Adipocyte (in vitro differentiated cells): ENCODE measurements at regions not wholly inside any gene's neighbourhood (a gene's known extent, or its start where the extent isn't known, plus 50 kb on each side); places are given as distances from the start of the nearest gene placed in this dataset.

ENCODE experiments used
- DNase-seq: peaks from one replicate; pipeline ENCODE4 v3.0.0-alpha.2; 2015; ENCODE audit warnings: low read depth
- H3K27me3 ChIP-seq: replicated peaks from 2 replicates; pipeline ENCODE4 v1.7.0; 2013; ENCODE audit warnings: mild to moderate bottlenecking, low read length, moderate library complexity; ENCODE audit not compliant: control insufficient read depth, insufficient read depth
- H3K36me3 ChIP-seq: 2 replicates; pipeline ENCODE4 v1.7.0; 2013; ENCODE audit warnings: low read length, mild to moderate bottlenecking, moderate library complexity; ENCODE audit not compliant: control insufficient read depth, insufficient read depth, severe bottlenecking
- H3K4me1 ChIP-seq: 2 replicates; pipeline ENCODE4 v1.7.0; 2013; ENCODE audit warnings: mild to moderate bottlenecking, low read length, moderate library complexity; ENCODE audit not compliant: control insufficient read depth, insufficient read depth
- H3K4me3 ChIP-seq: 2 replicates; pipeline ENCODE4 v1.7.0; 2013; ENCODE audit warnings: mild to moderate bottlenecking, low read length, moderate library complexity
- H3K9ac ChIP-seq: 2 replicates; pipeline ENCODE4 v1.7.0; 2013; ENCODE audit warnings: mild to moderate bottlenecking, low read length, moderate library complexity
- H3K9me3 ChIP-seq: 2 replicates; pipeline ENCODE4 v1.7.0; 2013; ENCODE audit warnings: mild to moderate bottlenecking, low read length, moderate library complexity; ENCODE audit not compliant: control insufficient read depth

GRCh38 chr2:220961143-220961860 is 610.8 kb downstream of the EPHA4 start:
- Histone ChIP-seq H3K4me1 (peaks cover 17% of the 10 kb centered on the region), H3K4me3 (no peak overlapping the region), H3K36me3 (no peaks in the 10 kb centered on the region), H3K9ac (no peak overlapping the region), H3K9me3 (no peaks in the 10 kb centered on the region), H3K27me3 (no peaks in the 10 kb centered on the region)
- peak; percentile 4 for DNase-seq

GRCh38 chr2:220962556-220962955 is 609.5 kb downstream of the EPHA4 start:
- H3K4me3 ChIP-seq = no peak overlapping the region
- H3K9ac ChIP-seq = no peak overlapping the region
- no peaks in the 10 kb centered on the region for H3K36me3 ChIP-seq
- peak; percentile 47 for DNase-seq
- no peaks in the 10 kb centered on the region for H3K27me3 ChIP-seq
- peaks cover 19% of the 10 kb centered on the region for H3K4me1 ChIP-seq
- H3K9me3 ChIP-seq = no peaks in the 10 kb centered on the region

GRCh38 chr2:220963076-220963475 is 609.0 kb downstream of the EPHA4 start:
- no peak overlapping the region for H3K4me3 ChIP-seq
- H3K9ac ChIP-seq = no peak overlapping the region
- H3K4me1 ChIP-seq = peaks cover 19% of the 10 kb centered on the region
- DNase-seq = no peak
- no peaks in the 10 kb centered on the region for H3K36me3 ChIP-seq
- no peaks in the 10 kb centered on the region for H3K9me3 ChIP-seq
- H3K27me3 ChIP-seq = no peaks in the 10 kb centered on the region

GRCh38 chr2:220963930-220964329 is 608.2 kb downstream of the EPHA4 start:
- Histone ChIP-seq H3K27me3 (no peaks in the 10 kb centered on the region), H3K4me3 (no peak overlapping the region), H3K36me3 (no peaks in the 10 kb centered on the region), H3K9ac (no peak overlapping the region), H3K9me3 (no peaks in the 10 kb centered on the region), H3K4me1 (peaks cover 17% of the 10 kb centered on the region)
- no peak for DNase-seq

- Histone ChIP-seq H3K9ac (no peak overlapping the region), H3K4me3 (no peak overlapping the region), H3K27me3 (no peaks in the 10 kb centered on the region), H3K9me3 (no peaks in the 10 kb centered on the region), H3K4me1 (peaks cover 7% of the 10 kb centered on the region), H3K36me3 (no peaks in the 10 kb centered on the region)
- peak; percentile 68 for DNase-seq
These were observed 605.5 kb downstream of the EPHA4 start for GRCh38 chr2:220966636-220967035.

GRCh38 chr2:220969348-220969747 is 602.8 kb downstream of the EPHA4 start:
- Histone ChIP-seq H3K4me1 (peaks cover 7% of the 10 kb centered on the region), H3K9me3 (no peaks in the 10 kb centered on the region), H3K27me3 (no peaks in the 10 kb centered on the region), H3K9ac (no peak overlapping the region), H3K36me3 (no peaks in the 10 kb centered on the region), H3K4me3 (no peak overlapping the region)
- no peak for DNase-seq

GRCh38 chr2:220980966-220981675 is 591.0 kb downstream of the EPHA4 start:
- H3K36me3 ChIP-seq = no peaks in the 10 kb centered on the region
- peaks cover 6% of the 10 kb centered on the region for H3K27me3 ChIP-seq
- no peaks in the 10 kb centered on the region for H3K4me1 ChIP-seq
- H3K9me3 ChIP-seq = peaks cover 14% of the 10 kb centered on the region
- H3K9ac ChIP-seq = no peak overlapping the region
- DNase-seq = peak; percentile 7
- no peak overlapping the region for H3K4me3 ChIP-seq

GRCh38 chr2:220981926-220982325 is 590.2 kb downstream of the EPHA4 start:
- no peak for DNase-seq
- Histone ChIP-seq H3K4me1 (no peaks in the 10 kb centered on the region), H3K27me3 (peaks cover 6% of the 10 kb centered on the region), H3K9me3 (peaks cover 14% of the 10 kb centered on the region), H3K36me3 (no peaks in the 10 kb centered on the region), H3K4me3 (no peak overlapping the region), H3K9ac (no peak overlapping the region)

GRCh38 chr2:220985561-220985960 is 586.5 kb downstream of the EPHA4 start:
- Histone ChIP-seq H3K9ac (no peak overlapping the region), H3K27me3 (peaks cover 6% of the 10 kb centered on the region), H3K4me1 (no peaks in the 10 kb centered on the region), H3K4me3 (no peak overlapping the region), H3K9me3 (peaks cover under 1% of the 10 kb centered on the region), H3K36me3 (no peaks in the 10 kb centered on the region)
- no peak for DNase-seq

GRCh38 chr2:220987839-220988238 is 584.3 kb downstream of the EPHA4 start:
- H3K9me3 ChIP-seq = no peaks in the 10 kb centered on the region
- DNase-seq = no peak
- H3K27me3 ChIP-seq = peaks cover 6% of the 10 kb centered on the region
- H3K4me1 ChIP-seq = no peaks in the 10 kb centered on the region
- H3K4me3 ChIP-seq = no peak overlapping the region
- H3K9ac ChIP-seq = no peak overlapping the region
- no peaks in the 10 kb centered on the region for H3K36me3 ChIP-seq

- no peak for DNase-seq
- Histone ChIP-seq H3K4me1 (peaks cover 3% of the 10 kb centered on the region), H3K36me3 (no peaks in the 10 kb centered on the region), H3K27me3 (no peaks in the 10 kb centered on the region), H3K9me3 (no peaks in the 10 kb centered on the region), H3K9ac (no peak overlapping the region), H3K4me3 (no peak overlapping the region)
These were observed 580.1 kb downstream of the EPHA4 start for GRCh38 chr2:220991972-220992371.
